Lower leg skin (tissue), 4 donors: ENCODE measurements at regions not wholly inside any gene's neighbourhood (a gene's known extent, or its start where the extent isn't known, plus 50 kb on each side); places are given as distances from the start of the nearest gene placed in this dataset.

ENCODE experiments used
- DNase-seq, 2 donors: peaks; one replicate each; pipeline ENCODE4 v3.0.0-alpha.2; 2019; ENCODE audit warnings: low spot score in 2 of 2
- H3K4me3 ChIP-seq: fragments of 200-600 bp; sonication (generic); 2 replicates; pipeline ENCODE4 v1.5.1; 2017; ENCODE audit warnings: mild to moderate bottlenecking, low read depth; ENCODE audit not compliant: poor library complexity, severe bottlenecking
- CTCF ChIP-seq, 3 donors: fragments of 450-650 bp; IDR thresholded peaks; one replicate each; pipeline ENCODE4 v1.5.1; 2016; ENCODE audit warnings: antibody characterized with exemption in 3 of 3, mild to moderate bottlenecking in 3 of 3, moderate library complexity in 2 of 3
- POLR2A ChIP-seq, 2 donors: fragments of 450-650 bp; IDR thresholded peaks; one replicate each; pipeline ENCODE4 v1.6.1; 2016 to 2017; ENCODE audit warnings: antibody characterized with exemption in 2 of 2, mild to moderate bottlenecking in 1 of 2, moderate library complexity in 1 of 2
- WGBS, 2 donors: methylation state at CpG; one replicate each; pipeline ENCODE4 v1.1.5; 2018; 5-methylcytosine and 5-hydroxymethylcytosine counted together
- intact Hi-C: fragments of 100-400 bp; cut with DNase I; formaldehyde crosslinking; loops from one replicate; pipeline ENCODE4 v1.15.0; 2023; ENCODE audit warnings: low total_unique reads

GRCh38 chr9:73892335-73892734 is 604.8 kb upstream of the RORB start:
- WGBS, 2 donors, result 56 to 59% methylated on average over 3 of the region's 3 CpGs
- H3K4me3 ChIP-seq, result no peak overlapping the region
- no peak for TF ChIP-seq POLR2A (IDR thresholded peaks at IDR 0.05)
- no peak for TF ChIP-seq CTCF (IDR thresholded peaks at IDR 0.05)
- no peak for DNase-seq
- intact Hi-C loops, result no loop called here

DNA sequence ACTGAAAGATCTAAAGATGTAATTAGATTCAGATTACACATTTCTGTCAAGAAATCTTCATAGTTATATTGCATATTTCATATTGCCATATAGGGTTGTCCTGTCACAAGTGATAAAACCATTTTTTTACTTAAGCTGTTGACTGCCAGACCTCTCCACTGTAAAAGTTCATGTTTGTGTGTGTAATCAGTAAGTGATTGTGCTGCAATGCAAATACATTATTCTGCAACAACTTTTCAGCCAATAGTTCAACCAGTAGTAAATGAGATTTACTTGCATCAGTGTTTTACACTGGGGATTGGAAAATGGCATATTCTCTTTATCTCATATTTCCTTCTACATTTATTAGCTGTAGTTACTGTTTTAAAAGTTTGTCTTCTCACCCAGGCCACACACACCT is 603.9 kb upstream of the RORB start:
- intact Hi-C loops, result no loop called here
- H3K4me3 ChIP-seq, result no peak overlapping the region
- DNase-seq, result no peak
- TF ChIP-seq POLR2A (IDR thresholded peaks at IDR 0.05) (no peak), CTCF (IDR thresholded peaks at IDR 0.05) (no peak)

GRCh38 chr9:73896061-73896460 is 601.1 kb upstream of the RORB start:
- intact Hi-C loops, result no loop called here
- DNase-seq, result no peak

GRCh38 chr9:73906671-73907070 is 590.5 kb upstream of the RORB start:
- no peak for DNase-seq
- intact Hi-C loops, result no loop called here

More at GRCh38 chr9:73896061-73896460, 601.1 kb upstream of the RORB start:
- no peak overlapping the region for H3K4me3 ChIP-seq
- WGBS, 2 donors, result 66 to 69% methylated on average over 2 of the region's 2 CpGs
- no peak for TF ChIP-seq CTCF (IDR thresholded peaks at IDR 0.05)
- no peak for TF ChIP-seq POLR2A (IDR thresholded peaks at IDR 0.05)

GRCh38 chr9:73911804-73912203 is 585.3 kb upstream of the RORB start:
- no peak for TF ChIP-seq POLR2A (IDR thresholded peaks at IDR 0.05)
- no peak for TF ChIP-seq CTCF (IDR thresholded peaks at IDR 0.05)
- WGBS, 2 donors, result 72 to 77% methylated on average over 3 of the region's 3 CpGs
- intact Hi-C loops, result no loop called here
- no peak overlapping the region for H3K4me3 ChIP-seq
- DNase-seq, result no peak

More at GRCh38 chr9:73906671-73907070, 590.5 kb upstream of the RORB start:
- H3K4me3 ChIP-seq, result no peak overlapping the region
- no peak for TF ChIP-seq CTCF (IDR thresholded peaks at IDR 0.05)
- TF ChIP-seq POLR2A (IDR thresholded peaks at IDR 0.05), result no peak
- 71 to 74% methylated on average over 1 of the region's 1 CpG for WGBS, 2 donors

GRCh38 chr9:73916016-73916673 is 581.0 kb upstream of the RORB start:
- intact Hi-C loops, result no loop called here
- WGBS, 2 donors, result 66 to 69% methylated on average over 6 of the region's 6 CpGs
- DNase-seq, result no peak
- TF ChIP-seq POLR2A (IDR thresholded peaks at IDR 0.05) (no peak), CTCF (IDR thresholded peaks at IDR 0.05) (no peak)
- no peak overlapping the region for H3K4me3 ChIP-seq
